ENCODE measurements at regions not wholly inside any gene's neighbourhood (a gene's known extent, or its start where the extent isn't known, plus 50 kb on each side); places are given as distances from the start of the nearest gene placed in this dataset.

- Histone ChIP-seq H3K4me3 (ENCODE audit: insufficient read depth, low read length, poor library complexity, severe bottlenecking) (no peak overlapping the region), H3K79me2 (ENCODE audit: insufficient read depth, low read length) (no peaks in the 10 kb centered on the region), H3K9ac (ENCODE audit: low read length) (no peak overlapping the region), H3K9me2 (replicated peaks; ENCODE audit: insufficient read depth, low read length) (no peaks in the 10 kb centered on the region), H3K4me2 (ENCODE audit: low read depth, low read length, poor library complexity, severe bottlenecking) (no peak overlapping the region), H2AFZ (ENCODE audit: low read depth, low read length, severe bottlenecking) (no peak overlapping the region), H3K9me3 (ENCODE audit: insufficient read depth, low read length) (no peaks in the 10 kb centered on the region), H4K20me1 (ENCODE audit: low read depth, low read length) (no peaks in the 10 kb centered on the region), H3F3A (ENCODE audit: insufficient read depth) (no peaks in the 10 kb centered on the region), H3K27me3 (ENCODE audit: low read length) (no peaks in the 10 kb centered on the region), H3K27ac (ENCODE audit: low read depth, low read length) (no peak overlapping the region), H3K36me3 (ENCODE audit: low read length) (no peaks in the 10 kb centered on the region)
- no peak for TF ChIP-seq EZH2phosphoT487 (conservative IDR thresholded peaks at IDR 0.05; ENCODE audit: low read length)
Observed at GRCh38 chr15:46229263-46229662, 594.4 kb downstream of the SQOR start.

DNA sequence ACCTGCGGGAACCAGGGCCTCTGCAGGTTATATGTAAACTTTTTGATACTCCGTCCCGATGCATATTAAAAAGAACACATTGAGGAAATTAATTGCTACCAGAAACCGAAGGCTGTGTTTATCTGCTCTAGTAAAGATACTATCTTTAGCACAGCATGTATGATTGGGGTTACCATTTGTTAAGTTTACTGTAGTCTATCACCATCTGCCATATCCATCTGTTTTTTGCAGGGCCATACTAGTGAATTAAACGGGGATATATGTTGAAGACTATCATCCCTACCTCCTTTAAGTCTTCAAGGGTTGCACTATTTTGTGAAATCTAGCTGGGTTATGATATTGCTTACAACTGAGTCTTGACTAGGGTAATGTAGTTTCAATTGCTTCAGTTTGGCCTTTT lies 597.0 kb downstream of the SQOR start:
- Histone ChIP-seq H3F3A (ENCODE audit: insufficient read depth) (no peaks in the 10 kb centered on the region), H3K4me3 (ENCODE audit: insufficient read depth, low read length, poor library complexity, severe bottlenecking) (no peak overlapping the region), H2AFZ (ENCODE audit: low read depth, low read length, severe bottlenecking) (no peak overlapping the region), H3K36me3 (ENCODE audit: low read length) (no peaks in the 10 kb centered on the region), H4K20me1 (ENCODE audit: low read depth, low read length) (no peaks in the 10 kb centered on the region), H3K27me3 (ENCODE audit: low read length) (no peaks in the 10 kb centered on the region), H3K9ac (ENCODE audit: low read length) (no peak overlapping the region), H3K4me2 (ENCODE audit: low read depth, low read length, poor library complexity, severe bottlenecking) (no peak overlapping the region), H3K9me3 (ENCODE audit: insufficient read depth, low read length) (no peaks in the 10 kb centered on the region), H3K79me2 (ENCODE audit: insufficient read depth, low read length) (no peaks in the 10 kb centered on the region), H3K9me2 (replicated peaks; ENCODE audit: insufficient read depth, low read length) (no peaks in the 10 kb centered on the region), H3K27ac (ENCODE audit: low read depth, low read length) (no peak overlapping the region)
- TF ChIP-seq CTCF (IDR thresholded peaks at IDR 0.05; ENCODE audit: insufficient read depth, low read length, poor library complexity, severe bottlenecking) (no peak), EZH2phosphoT487 (conservative IDR thresholded peaks at IDR 0.05; ENCODE audit: low read length) (no peak)

GRCh38 chr15:46232471-46232870 lies 597.6 kb downstream of the SQOR start:
- no peaks in the 10 kb centered on the region for H3K27me3 ChIP-seq (ENCODE audit: low read length)
- H3K36me3 ChIP-seq (ENCODE audit: low read length): no peaks in the 10 kb centered on the region
- H3F3A ChIP-seq (ENCODE audit: insufficient read depth): no peaks in the 10 kb centered on the region
- H3K9me2 ChIP-seq (replicated peaks; ENCODE audit: insufficient read depth, low read length): no peaks in the 10 kb centered on the region
- no peak overlapping the region for H3K9ac ChIP-seq (ENCODE audit: low read length)
- H2AFZ ChIP-seq (ENCODE audit: low read depth, low read length, severe bottlenecking): no peak overlapping the region
- TF ChIP-seq EZH2phosphoT487 (conservative IDR thresholded peaks at IDR 0.05; ENCODE audit: low read length): no peak
- TF ChIP-seq CTCF (IDR thresholded peaks at IDR 0.05; ENCODE audit: insufficient read depth, low read length, poor library complexity, severe bottlenecking): no peak
- no peak overlapping the region for H3K27ac ChIP-seq (ENCODE audit: low read depth, low read length)
- no peaks in the 10 kb centered on the region for H3K9me3 ChIP-seq (ENCODE audit: insufficient read depth, low read length)
- H3K4me3 ChIP-seq (ENCODE audit: insufficient read depth, low read length, poor library complexity, severe bottlenecking): no peak overlapping the region
- H3K79me2 ChIP-seq (ENCODE audit: insufficient read depth, low read length): no peaks in the 10 kb centered on the region
- no peaks in the 10 kb centered on the region for H4K20me1 ChIP-seq (ENCODE audit: low read depth, low read length)
- H3K4me2 ChIP-seq (ENCODE audit: low read depth, low read length, poor library complexity, severe bottlenecking): no peak overlapping the region

DNA sequence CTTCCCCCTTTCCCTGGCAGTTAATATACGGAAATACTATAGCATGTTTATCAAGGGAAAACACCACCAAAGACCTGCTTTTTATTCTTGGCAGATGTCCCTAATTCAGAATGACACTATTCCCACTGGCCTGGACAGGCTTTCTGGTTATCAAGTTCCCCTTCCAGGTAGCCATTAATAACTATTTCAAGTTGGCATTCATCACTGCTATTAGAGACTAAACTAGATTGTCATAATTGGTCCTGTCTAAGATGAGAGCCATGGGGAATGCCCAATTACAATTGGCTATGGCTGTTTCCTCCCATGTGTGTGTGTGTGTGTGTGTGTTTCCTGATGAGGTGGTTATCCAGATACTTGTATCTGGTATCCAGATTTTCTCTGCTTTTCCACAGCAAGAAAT lies 608.1 kb downstream of the SQOR start:
- Histone ChIP-seq H4K20me1 (ENCODE audit: low read depth, low read length) (no peaks in the 10 kb centered on the region), H3K9me3 (ENCODE audit: insufficient read depth, low read length) (no peaks in the 10 kb centered on the region), H3K36me3 (ENCODE audit: low read length) (no peaks in the 10 kb centered on the region), H2AFZ (ENCODE audit: low read depth, low read length, severe bottlenecking) (no peak overlapping the region), H3F3A (ENCODE audit: insufficient read depth) (no peaks in the 10 kb centered on the region), H3K27me3 (ENCODE audit: low read length) (no peaks in the 10 kb centered on the region), H3K9ac (ENCODE audit: low read length) (no peak overlapping the region), H3K4me2 (ENCODE audit: low read depth, low read length, poor library complexity, severe bottlenecking) (no peak overlapping the region), H3K9me2 (replicated peaks; ENCODE audit: insufficient read depth, low read length) (no peaks in the 10 kb centered on the region), H3K27ac (ENCODE audit: low read depth, low read length) (no peak overlapping the region), H3K4me3 (ENCODE audit: insufficient read depth, low read length, poor library complexity, severe bottlenecking) (no peak overlapping the region), H3K79me2 (ENCODE audit: insufficient read depth, low read length) (no peaks in the 10 kb centered on the region)
- TF ChIP-seq CTCF (IDR thresholded peaks at IDR 0.05; ENCODE audit: insufficient read depth, low read length, poor library complexity, severe bottlenecking): no peak
- no peak for TF ChIP-seq EZH2phosphoT487 (conservative IDR thresholded peaks at IDR 0.05; ENCODE audit: low read length)

Data from SU-DHL-6 (cell line).